ENCODE measurements at regions not wholly inside any gene's neighbourhood (a gene's known extent, or its start where the extent isn't known, plus 50 kb on each side); places are given as distances from the start of the nearest gene placed in this dataset.

DNA sequence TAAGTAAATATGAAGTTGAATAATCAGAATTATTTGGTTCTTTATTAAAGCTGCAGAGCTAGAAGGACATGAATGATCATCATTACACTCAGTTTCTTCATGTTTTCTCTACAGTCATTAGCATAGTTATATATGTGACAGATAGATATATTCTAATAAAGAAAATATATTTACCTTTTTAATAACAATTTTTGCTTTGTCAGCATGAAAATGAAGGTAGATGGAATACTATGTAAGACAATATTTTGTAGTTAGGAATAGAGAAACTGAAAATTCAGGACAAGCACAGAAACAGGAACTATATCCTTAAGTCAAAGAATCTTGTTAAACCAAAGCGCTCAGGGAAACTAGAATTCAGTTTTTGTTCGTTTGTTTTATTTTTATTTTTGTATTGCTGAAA lies 649.9 kb upstream of the NRXN1 start:
- TF ChIP-seq POLR2AphosphoS5 (IDR thresholded peaks at IDR 0.05; ENCODE audit: low read depth, low read length): no peak
- no peak for TF ChIP-seq POLR2A (IDR thresholded peaks at IDR 0.05; ENCODE audit: low read depth, low read length)
- TF ChIP-seq SPI1 (IDR thresholded peaks at IDR 0.05; ENCODE audit: low read depth, low read length): no peak
- TF ChIP-seq TAF1 (IDR thresholded peaks at IDR 0.05; ENCODE audit: low read depth, low read length): no peak

Data from GM12891 (cell line).